ENCODE measurements at regions not wholly inside any gene's neighbourhood (a gene's known extent, or its start where the extent isn't known, plus 50 kb on each side); places are given as distances from the start of the nearest gene placed in this dataset.

DNA sequence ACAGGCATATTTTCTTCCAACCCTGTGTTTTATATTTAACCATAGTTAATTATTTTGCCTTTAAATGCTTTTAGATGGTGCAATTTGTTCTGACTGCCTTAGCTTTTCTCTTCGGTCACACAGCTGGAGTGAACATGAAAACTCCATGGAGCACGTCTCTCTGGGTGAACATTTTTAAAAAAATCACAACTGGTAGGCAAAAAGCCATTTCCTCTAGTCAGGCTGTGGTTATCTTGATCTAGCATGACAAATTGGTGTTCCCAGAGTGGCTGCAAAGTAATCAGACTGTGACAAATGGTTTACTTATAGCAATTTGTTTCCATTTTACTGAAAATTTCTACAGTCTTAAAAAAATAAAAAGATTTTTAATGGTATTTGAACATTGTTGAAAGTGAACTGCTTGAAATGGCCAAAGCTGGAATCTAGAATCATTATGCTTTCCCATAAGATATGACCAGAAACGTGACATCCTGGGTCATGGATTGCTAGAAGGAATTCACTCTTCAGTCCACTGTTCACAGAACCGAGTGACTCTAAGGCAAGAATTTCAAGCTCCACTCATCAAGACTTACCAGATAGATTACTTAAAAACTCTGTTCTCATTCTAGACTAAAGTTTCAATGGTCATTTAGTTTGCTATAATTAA, 703.6 kb downstream of the CPS1 start:
- TF ChIP-seq POLR2A (IDR thresholded peaks at IDR 0.05; ENCODE audit: low read depth, low read length) = no peak
- TF ChIP-seq POLR2AphosphoS5 (IDR thresholded peaks at IDR 0.05; ENCODE audit: low read depth, low read length) = no peak
- no peak for TF ChIP-seq SPI1 (IDR thresholded peaks at IDR 0.05; ENCODE audit: low read depth, low read length)
- no peak for TF ChIP-seq TAF1 (IDR thresholded peaks at IDR 0.05; ENCODE audit: low read depth, low read length)
- TF ChIP-seq PAX5 (IDR thresholded peaks at IDR 0.05; ENCODE audit: insufficient read depth, low read length, severe bottlenecking) = no peak
- no peak for TF ChIP-seq POU2F2 (IDR thresholded peaks at IDR 0.05; ENCODE audit: low read depth, low read length)
